ENCODE measurements at regions not wholly inside any gene's neighbourhood (a gene's known extent, or its start where the extent isn't known, plus 50 kb on each side); places are given as distances from the start of the nearest gene placed in this dataset.

DNA sequence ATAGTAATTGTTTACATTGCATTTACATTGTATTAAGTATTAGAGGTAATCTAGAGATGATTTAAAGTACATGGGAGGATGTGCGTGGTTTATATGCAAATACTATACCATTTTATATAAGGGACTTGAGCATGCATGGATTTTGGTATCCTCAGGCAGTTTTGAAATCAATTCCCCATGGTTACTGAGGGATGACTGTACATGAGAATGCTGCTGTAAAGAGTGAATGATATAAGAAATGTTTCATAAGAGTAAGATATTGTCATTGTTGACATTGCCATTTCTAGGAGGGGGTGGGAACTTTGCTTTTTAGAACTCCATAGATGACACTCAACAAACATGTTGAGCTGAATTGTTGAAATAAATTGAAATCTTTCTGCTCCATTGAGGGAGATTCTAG, 185.0 kb downstream of the SEMA6A start:
- FAIRE-seq: no peak

DNA sequence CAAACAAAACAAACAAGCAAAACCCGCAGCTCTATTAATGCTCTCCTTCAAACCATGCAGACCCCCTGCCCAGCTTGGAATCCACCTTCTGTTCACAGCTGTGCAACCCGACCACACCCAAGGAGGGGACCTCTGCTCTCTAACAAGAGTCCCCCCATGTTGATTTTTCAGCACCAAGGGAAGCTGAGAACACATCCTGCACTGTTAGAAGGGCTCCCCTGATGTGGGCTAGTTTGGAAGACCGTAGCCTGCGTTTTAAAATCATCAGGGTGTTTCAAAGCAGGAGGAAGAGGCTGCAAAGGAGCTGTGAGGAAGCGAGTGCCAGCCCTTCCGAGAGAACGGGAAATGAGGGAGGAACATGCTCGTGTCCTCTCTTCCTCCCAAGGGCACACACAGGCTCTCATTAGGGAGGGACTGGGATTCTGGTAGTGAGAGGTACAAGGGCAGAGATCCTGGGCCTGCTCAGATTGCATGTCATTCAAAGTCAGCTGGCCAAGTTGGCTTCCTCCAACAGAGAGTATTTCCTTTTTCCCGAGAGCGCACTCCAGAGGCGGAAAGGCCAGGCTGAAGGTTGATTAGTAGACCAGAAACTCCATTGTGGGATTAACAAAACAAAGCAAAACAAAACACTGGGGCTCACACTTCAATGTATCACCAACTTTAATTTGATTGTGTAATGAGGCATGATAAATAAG, 185.9 kb downstream of the SEMA6A start:
- FAIRE-seq: no peak

DNA sequence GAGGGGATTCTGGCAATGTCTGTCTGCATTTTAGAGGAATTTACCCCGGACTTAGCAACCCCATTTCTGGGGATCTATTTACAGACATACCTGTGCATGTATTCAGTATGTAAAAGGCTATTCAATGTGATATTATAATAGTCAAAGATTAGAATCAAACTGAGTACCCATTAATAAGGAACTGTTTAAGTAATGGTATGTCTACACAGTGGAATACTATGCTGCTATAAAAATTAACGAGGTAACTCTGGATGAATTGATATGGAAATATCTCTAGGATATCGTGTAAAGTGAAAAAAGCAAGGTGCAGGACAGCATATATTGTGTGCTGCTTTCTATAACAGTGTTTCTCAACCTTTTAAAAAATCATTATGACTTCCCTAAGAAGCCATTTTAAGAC, 186.9 kb downstream of the SEMA6A start:
- FAIRE-seq: no peak

DNA sequence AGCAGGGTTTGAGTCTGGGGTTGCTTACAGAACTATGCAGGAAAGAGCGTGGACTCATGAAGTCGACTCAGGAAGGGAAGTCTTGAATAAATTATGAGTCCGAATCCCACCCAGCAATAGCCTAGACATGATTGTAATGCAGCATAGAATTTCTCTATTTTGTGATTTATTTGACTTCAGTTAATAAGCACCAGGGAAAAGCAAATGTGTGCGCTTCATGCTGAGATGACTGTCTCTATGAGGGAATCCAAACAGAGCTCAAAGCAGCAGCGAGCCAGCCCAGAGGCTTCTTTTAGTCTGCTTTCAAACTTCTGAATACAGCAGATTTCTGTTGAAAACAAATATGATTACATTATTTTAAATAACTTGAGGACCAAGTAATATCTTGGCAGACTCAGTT, 188.0 kb downstream of the SEMA6A start:
- no peak for FAIRE-seq

DNA sequence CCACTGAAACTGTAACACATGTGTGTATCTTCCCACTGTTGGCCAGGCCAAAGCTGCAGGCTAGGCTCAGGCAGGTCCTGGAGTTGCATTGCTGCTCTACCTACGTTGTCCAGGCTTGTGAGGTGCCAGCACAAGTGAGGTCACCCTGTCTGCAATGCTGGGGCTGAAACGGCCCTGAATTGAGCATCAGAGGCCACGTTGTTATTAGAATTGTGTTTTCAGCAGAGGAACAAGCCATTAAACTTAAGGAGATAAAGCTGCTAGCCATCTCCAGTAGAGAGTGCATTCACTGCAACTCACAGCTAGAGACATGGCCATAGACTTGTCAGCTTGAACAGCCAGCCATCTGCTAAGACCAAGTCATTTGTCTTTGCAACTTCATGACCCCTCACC, 191.8 kb downstream of the SEMA6A start:
- no peak for FAIRE-seq

DNA sequence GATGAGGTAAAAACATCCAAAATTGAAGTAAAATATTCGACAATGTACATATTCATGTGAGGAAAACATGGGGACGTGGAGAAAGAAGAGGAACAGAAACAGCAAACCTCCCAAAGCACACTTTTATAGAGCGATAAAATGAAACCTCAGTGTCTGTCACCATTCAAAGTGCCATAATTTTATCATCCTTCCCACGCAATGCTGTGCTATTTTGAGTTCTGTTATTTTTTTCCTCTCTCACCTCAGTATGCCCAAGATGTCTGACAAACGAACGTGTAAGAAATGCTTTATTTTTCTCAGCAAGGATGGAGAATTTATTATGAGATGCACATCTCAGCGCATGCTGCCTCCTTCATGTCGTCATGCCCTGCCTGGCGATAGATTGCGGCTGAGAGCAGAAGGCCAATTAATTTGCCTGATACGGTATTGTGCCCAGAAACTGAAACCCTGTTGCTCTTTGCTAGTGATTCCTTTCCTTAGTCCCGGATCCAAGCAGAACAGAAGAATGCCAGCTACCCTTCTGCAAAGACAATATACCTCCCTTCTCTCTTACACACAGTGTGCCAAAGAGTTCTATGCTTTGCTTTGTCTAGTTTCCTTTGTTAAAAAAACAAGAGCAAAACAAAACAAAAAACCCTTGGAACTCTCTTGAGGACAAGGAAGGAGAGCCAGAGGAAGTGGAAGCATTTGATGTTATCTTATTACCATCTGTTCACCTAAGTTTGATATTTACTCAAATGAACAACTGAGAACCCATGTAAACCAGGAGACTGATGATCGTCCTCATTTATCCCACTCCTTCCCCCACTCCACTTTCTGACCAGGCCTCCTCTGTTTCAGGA, 192.4 kb downstream of the SEMA6A start:
- no peak for FAIRE-seq

DNA sequence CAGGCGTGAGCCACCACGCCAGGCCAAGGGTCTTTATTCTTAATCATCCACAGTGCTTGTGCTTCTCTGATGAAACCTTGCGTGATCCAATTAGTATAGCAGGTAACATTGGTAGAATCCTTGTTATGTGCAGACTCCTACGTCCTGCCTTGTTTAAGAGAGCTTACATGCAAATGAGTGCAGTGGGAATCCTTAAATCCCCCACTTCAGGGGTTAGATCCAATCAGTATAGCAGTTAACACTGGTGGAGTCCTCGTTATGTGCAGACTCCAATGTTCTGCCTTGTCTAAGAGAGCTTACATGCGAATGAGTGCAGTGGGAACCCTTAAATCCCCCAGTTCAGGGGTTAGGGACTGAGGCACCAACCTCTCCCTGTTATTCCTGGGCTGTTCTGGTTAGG, 193.4 kb downstream of the SEMA6A start:
- no peak for FAIRE-seq

DNA sequence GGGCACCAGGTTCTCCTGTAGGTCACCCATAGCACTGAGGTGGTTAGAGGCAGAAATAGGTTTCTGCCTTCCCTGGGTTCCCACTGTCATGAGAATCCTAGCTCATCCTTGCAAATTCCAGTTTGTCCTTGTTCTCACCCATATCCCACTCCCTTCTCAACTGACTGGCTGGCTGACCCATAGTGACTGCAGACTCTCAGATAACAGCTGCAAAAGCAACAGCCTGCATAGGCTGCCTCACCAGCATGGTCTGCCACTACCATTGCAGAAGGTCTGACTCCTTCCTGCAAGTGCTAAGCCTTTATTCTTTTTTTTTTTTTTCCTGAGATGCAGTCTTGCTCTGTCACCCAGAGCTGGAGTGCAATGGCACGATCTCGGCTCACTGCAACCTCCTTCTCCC, 194.0 kb downstream of the SEMA6A start:
- FAIRE-seq: no peak

DNA sequence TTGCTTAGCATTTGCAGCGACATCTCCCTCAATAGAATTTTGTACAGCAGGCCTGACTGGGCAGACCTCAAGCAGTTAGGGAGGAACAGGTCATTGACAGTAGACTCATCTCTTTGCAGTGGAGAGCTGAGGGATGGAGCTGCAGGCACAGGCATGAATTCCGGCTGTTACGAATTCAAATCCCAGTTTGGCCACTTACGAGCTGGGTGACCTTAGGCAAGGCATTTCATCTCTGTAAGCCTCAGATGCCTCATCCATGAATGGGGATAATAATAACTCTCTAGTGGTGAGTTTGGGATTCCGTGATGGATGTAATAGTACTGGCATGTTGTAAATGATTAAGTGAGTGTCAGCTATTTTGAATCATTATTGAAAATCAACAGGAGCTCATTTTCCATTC, 195.3 kb downstream of the SEMA6A start:
- FAIRE-seq: no peak

DNA sequence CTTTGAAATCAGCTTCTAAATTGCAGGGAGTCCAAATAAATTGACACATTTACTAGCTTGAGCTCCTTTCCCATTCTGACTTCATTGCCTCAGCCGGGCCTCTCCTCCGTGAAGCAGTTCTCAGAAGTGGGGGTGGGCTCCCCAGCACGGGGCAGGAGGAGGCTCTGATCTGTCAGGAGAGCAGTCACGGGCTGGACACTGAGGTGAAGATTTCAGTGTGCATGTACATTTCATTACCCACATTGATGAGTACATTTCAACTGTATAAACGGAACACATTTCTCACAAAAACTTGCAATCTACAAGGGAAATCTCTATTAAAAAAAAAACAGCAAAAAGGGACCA, 195.9 kb downstream of the SEMA6A start:
- no peak for FAIRE-seq

DNA sequence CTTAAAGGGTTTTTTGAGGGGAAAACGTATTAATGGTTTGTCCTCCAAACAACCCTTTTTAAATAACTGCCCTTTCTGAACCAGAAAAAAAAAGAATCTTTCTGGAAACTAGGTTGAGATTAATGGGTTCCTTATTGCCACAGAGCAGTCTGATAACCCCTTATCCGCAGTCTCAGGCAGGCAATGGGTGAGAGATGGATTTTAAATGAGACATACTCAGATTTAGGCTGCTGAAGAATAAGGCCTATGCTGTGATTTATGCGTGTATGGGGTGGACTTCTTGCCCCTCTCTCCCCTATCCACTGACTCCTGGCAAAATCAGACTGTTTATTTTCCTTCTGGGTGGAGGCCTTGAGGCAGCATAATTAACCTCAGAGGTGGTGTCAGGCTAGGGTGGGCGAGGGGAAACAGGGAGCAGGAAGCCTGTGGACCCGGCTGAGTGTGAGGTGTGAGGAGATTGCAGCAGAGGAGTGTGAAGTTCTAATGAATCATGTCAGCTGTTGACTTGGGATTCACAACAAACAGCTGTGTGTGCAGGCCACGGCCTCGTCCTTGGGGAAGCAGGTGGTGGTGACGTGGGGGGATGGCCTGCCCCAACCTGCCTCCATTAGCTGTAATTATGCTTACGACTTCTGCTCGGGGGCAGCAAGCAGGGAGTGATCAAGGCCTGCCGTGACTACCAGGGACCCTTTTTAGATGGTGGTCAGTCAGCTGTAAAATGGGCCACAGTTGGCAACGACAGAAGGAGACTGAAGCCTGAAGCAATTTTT, 196.4 kb downstream of the SEMA6A start:
- no peak for FAIRE-seq

DNA sequence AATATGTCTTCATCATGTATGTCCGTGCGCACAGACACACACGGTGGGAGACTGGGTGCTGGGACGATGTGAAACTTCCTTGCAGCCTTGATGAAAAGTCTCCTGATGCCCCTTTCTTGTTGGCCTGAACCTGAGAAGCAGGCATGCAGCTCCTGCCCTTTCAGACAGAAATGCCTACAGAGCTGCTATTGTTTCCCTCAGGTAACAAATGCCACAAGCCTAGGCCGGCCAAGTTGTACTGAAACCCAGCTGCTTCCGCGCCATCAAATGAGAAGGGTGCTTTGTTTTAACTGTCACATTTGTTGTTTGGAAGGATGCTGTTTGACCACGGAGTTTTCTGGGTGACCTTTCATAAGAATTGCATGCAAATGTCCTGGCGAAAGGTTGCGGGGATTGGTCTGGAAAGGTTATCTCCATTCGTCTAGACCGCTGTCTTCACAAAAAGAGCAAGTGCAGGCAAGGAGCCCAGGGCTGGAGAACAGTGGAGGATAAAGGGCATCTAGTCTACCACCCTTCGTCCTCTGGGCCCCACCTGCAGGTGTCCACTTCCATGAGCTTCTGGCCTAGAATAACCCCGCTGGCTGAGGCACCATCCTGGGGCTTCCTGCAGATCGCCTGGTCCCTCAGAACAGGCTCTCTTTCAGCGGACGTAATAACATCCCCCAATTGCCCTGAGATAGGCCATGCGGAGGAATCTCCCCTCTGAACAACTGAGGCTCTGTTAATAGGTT, 197.2 kb downstream of the SEMA6A start:
- FAIRE-seq: no peak

DNA sequence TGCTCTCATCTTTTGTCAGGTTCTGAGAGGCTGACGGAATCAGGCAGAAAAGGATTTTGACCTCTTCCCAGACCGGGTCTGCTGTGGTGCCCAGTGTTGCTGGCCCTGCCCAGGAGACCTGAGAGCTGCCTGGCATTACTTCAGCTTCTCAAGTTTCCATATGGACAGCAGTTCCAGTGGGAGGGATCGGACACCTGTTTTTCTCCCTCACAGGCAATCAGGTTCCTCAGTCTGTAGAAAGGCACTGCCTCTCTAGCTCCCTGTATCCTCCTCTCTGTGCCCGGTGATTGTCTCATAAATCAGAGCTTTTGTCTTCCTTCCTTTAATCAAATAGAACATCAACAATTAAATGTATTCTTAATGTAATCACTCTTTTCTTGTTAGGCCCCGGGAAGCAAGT, 198.7 kb downstream of the SEMA6A start:
- no peak for FAIRE-seq

DNA sequence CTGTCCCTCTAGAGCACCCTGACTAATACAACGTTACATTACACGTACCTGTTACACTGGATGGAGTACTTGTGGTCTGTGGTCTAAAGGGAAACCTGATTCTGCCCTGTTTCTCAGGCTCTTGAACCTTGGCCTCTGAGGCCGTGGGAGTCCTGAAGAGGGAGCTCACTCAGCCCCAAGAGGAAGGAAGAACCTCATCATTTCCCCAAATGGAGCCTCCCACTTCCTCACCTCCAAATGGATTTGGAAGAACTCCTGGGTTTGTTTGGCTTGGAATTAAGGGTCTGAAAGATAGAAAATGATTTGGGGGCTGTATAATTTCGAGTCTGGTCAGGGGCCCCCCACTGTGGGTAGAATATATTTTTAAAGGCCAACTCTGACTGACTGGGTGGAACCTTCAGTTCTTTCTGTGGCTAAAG, 200.2 kb downstream of the SEMA6A start:
- FAIRE-seq: no peak

DNA sequence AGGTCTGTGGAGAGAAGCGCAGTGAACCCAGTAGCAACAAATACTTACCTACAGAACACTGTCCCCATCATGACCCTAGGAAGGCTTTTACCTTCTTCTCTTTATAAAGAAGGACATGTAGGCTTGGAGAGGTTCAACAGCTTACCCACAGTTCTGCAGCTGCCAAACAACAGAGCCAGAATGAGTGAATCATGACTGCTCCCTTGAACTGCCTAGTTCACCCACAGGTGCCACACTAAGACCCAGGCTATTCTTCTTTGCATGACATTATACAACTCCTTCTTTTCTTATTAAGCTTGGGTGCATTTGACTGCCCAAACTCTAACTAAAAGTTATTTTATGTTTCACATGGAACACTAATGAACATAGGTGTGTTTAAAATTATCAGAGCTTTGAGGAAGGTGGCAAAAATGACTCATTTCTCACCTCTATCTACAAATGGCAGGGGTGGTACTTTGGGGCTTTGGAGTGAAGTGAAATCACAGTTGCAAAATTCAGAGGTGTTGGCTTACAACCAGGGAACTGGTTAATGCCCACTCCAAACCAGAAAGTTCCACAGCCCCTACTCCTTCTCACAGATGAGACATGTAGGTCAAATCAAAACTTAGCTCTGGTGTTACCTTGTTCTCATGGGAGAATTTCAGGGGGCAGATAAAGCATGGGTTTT, 201.6 kb downstream of the SEMA6A start:
- no peak for FAIRE-seq

DNA sequence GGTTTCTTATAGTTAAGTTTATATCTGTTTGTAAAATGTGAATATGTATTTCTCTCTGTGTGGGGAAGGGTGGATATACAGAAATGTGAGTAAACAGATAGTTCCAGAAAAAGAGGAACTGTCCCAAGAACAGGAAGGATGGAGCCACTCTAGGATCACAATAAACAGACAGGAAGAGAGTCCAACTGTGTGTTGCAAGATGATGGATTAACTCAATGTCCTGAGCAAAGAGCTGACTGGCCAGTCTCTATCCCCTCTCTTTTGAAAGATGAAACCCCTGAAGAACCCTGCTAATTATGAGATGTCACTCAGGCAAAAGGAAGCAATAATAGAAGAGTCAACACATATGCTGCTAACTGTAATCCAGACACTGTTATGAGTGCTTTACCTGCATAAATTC, 202.7 kb downstream of the SEMA6A start:
- no peak for FAIRE-seq

DNA sequence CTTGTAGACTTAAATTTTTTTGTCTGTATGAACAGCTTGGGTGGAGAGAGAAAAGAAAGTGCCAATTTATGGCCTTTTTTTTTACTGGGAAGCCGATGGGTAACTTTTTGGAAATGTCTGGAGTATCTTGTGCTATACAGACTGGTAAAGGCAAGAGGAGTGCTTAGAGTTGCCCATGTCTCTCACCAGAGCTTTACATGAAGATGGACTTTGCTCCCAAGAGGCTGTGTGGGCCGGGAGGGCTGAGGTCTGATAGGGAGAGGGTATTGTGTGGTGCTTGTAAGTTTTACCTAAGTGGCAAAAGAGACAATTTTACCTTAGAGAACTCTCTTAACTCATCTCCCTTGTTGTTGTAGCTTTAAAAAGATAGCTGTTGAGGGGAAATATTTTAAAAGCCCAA, 203.2 kb downstream of the SEMA6A start:
- FAIRE-seq: no peak

DNA sequence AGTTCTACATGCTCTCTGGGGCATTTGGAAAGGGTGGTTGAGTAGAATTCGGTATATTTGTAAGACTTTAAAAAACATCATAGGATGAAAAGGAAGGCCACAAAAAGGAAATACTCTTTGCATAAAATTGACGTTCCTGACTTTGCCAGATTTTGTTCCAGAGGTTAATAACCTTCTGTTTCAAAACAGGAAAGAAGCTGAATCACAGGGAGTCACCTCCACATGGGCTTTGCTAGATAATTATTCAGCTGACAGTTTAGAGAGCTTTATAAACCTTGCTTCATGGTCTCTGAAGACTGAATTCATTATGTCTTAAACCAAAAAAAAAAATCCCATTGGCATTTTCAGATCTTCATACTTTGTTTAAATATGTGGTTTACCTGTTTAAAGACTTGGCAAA, 203.7 kb downstream of the SEMA6A start:
- FAIRE-seq: no peak

DNA sequence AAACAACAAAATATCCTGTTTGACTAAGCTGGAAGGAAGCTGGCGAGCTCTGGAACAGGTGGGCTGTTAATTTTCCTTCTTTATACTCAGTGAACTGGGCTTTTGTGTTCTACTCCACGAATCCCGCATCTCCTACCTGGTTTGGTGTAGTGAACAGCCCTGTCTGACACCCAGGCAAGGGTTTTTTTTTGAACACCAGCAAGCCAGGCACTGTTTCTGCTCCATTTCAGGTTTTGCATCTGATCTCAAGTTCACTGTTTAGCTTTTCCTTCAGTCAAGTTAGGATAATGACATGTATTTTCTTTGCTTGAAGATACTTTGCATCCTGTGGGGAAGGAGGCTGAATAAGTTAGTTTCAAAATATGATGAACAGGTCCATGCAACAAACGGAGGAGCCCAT, 204.5 kb downstream of the SEMA6A start:
- FAIRE-seq: no peak

DNA sequence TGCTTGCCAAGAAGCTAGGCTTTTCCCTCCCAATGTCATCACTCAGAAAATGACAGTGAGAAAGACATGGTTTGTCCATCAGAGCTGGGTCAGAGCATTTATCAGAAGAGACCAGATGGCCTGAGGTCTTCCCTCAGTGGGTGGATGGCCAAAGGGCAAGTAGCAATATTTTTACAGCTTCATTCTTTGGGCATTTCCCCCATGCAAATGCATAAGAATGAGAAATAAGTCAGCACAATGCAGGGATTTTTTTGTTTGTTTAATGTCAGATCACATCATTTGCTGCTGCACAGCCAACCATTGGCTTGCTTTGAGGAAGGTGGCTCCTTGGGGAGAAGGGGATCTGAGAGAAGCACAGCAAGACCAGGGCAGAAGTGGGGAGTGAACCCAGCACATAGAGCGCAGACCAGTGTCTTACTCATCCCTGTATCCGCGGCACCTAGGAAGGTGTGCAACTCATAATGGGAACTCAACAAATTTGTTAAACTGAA, 209.6 kb downstream of the SEMA6A start:
- FAIRE-seq: no peak

DNA sequence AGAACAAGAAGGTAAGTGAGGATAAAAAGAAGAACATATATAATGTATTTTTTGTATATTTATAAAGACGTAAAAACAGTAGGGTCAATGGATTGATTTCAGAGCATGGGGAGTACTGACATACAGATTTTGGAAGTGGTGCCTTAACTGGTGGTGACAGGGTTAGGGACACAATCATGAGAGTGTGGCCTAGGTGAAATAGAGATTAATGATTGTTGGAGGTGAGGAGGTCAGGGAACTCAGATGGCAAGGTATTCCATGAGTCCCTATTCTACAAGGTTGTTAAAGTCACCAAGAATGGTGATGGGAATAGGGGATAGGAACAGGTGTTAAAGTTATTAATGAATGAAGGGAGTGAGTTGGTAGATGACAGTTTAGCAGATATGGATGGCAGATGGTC, 210.8 kb downstream of the SEMA6A start:
- no peak for FAIRE-seq

DNA sequence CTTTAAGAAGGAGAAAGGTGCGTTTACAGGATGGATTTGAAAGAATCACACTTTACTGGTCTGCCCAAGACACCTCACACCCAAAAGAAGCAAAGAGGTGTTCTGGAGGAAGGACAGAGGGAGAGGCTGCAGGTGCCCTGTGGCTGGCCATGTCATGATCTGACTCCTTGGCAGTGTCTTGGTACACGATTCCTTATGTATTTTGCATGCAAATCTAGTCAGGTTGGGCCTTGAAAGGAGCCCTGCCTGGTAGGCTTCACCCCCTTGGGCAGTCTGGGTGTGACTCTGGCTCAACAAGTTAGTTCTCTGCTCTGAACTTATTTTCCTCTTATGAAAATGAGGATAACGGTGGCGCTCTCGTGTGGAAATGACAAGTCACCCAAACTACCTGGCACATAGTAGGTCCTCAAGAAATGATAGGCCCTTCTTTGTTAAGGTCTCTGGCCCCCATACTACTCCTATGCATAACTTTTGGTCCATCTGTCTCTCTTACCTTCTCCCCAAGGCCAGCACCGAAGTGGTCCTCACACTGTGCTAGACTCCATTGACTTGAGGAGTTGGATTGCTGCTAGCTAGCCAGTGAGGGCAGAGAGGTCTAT, 212.5 kb downstream of the SEMA6A start:
- no peak for FAIRE-seq
